DOHH2 (cell line): ENCODE measurements at regions not wholly inside any gene's neighbourhood (a gene's known extent, or its start where the extent isn't known, plus 50 kb on each side); places are given as distances from the start of the nearest gene placed in this dataset.

Experiments used
- H3F3A ChIP-seq: fragments of 200-600 bp; sonication (generic), shearing (Covaris generic); 2 replicates; pipeline ENCODE4 v1.6.0; 2016; ENCODE audit warnings: antibody characterized with exemption, mild to moderate bottlenecking; ENCODE audit not compliant: control insufficient read depth, insufficient read depth
- H3K27ac ChIP-seq: fragments of 200-600 bp; sonication (generic); 2 replicates; pipeline ENCODE4 v1.5.1; 2014; ENCODE audit warnings: low read depth, mild to moderate bottlenecking, low read length, moderate library complexity
- H3K27me3 ChIP-seq: fragments of 200-600 bp; sonication (generic); 2 replicates; pipeline ENCODE4 v1.6.1; 2014; ENCODE audit warnings: mild to moderate bottlenecking, low read length, mixed read lengths; ENCODE audit not compliant: control insufficient read depth
- H3K36me3 ChIP-seq: fragments of 200-600 bp; sonication (generic); 2 replicates; pipeline ENCODE4 v1.6.1; 2014; ENCODE audit warnings: mild to moderate bottlenecking, low read length, moderate library complexity, mixed read lengths; ENCODE audit not compliant: control insufficient read depth
- H3K4me1 ChIP-seq: fragments of 200-600 bp; sonication (generic); 2 replicates; pipeline ENCODE4 v1.6.1; 2014; ENCODE audit warnings: mild to moderate bottlenecking, low read length, mixed read lengths; ENCODE audit not compliant: control insufficient read depth
- H3K4me2 ChIP-seq: fragments of 200-600 bp; sonication (generic); 2 replicates; pipeline ENCODE4 v1.6.0; 2014; ENCODE audit warnings: mild to moderate bottlenecking, low read length, moderate library complexity
- H3K4me3 ChIP-seq: fragments of 200-600 bp; sonication (generic); 2 replicates; pipeline ENCODE4 v1.5.1; 2014; ENCODE audit warnings: mild to moderate bottlenecking, low read length, mixed read lengths
- H3K79me2 ChIP-seq: fragments of 200-600 bp; sonication (generic); 2 replicates; pipeline ENCODE4 v1.6.1; 2014; ENCODE audit warnings: mild to moderate bottlenecking, low read length, mixed read lengths; ENCODE audit not compliant: control insufficient read depth
- H3K9me2 ChIP-seq: fragments of 200-600 bp; sonication (generic); replicated peaks from 2 replicates; pipeline ENCODE4 v1.6.1; 2014; ENCODE audit warnings: mild to moderate bottlenecking, low read length, mixed read lengths; ENCODE audit not compliant: control insufficient read depth
- H3K9me3 ChIP-seq: fragments of 200-600 bp; sonication (generic); 2 replicates; pipeline ENCODE4 v1.6.1; 2014; ENCODE audit warnings: antibody characterized with exemption, low read length, mixed read lengths; ENCODE audit not compliant: control insufficient read depth, insufficient read depth
- H4K20me1 ChIP-seq: fragments of 200-600 bp; sonication (generic); 2 replicates; pipeline ENCODE4 v1.6.0; 2014; ENCODE audit warnings: low read depth, mild to moderate bottlenecking, antibody characterized with exemption, low read length, moderate library complexity; ENCODE audit not compliant: control insufficient read depth, insufficient read depth
- CTCF ChIP-seq: fragments of 200-600 bp; sonication (generic); IDR thresholded peaks from one replicate; pipeline ENCODE4 v1.5.1; 2014; ENCODE audit warnings: antibody characterized with exemption, mild to moderate bottlenecking, low read depth, low read length; ENCODE audit not compliant: poor library complexity, severe bottlenecking
- EZH2phosphoT487 ChIP-seq: fragments of 200-600 bp; sonication (generic); IDR thresholded peaks from 2 replicates; pipeline ENCODE4 v1.6.1; 2017; ENCODE audit warnings: borderline replicate concordance, mild to moderate bottlenecking, antibody characterized with exemption, low read length, moderate library complexity, mixed read lengths

DNA sequence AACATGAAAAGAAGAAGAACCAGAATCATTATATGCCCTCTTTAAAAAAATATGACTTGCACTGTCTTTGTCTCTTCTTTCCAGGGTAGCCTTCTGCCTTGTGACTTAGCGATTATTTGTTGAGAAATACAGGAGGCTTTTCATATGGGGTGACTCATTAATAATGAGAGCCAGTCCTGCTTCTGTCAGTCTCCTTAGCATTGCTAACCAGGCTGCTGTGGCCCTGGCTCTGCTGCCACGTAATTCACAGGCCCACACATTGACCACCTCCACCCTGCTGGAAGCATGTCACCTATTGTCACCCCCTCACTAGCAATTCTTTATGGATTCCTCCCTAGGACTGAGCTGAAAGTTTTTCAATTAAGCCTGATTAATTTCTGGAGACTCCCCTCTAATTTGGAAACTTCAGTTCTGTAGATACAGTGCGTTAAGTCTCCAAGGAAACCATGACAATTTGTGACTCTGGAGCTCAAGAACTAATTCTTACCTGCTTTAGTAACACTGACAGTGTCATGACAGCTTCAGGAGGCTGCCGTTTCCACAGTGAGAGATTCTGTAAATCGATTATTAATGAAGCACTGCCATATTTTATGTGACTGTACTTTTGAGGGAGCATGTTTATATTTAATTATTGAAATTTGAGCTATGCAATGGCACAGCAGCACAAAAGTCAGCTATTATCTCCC is 267.9 kb upstream of the SP8 start:
- Histone ChIP-seq H3K36me3 (no peaks in the 10 kb centered on the region), H3K79me2 (no peaks in the 10 kb centered on the region)

GRCh38 chr7:21059069-21059468 is 272.4 kb upstream of the SP8 start:
- Histone ChIP-seq H3K4me2 (no peak overlapping the region), H3F3A (no peaks in the 10 kb centered on the region), H3K9me2 (no peaks in the 10 kb centered on the region)

More for the DNA sequence above, 267.9 kb upstream of the SP8 start:
- no peak overlapping the region for H3K4me2 ChIP-seq
- no peak overlapping the region for H3K4me3 ChIP-seq
- no peaks in the 10 kb centered on the region for H3K9me2 ChIP-seq
- TF ChIP-seq EZH2phosphoT487, result no peak
- no peak for TF ChIP-seq CTCF
- no peak overlapping the region for H3K27ac ChIP-seq
- H3K9me3 ChIP-seq, result no peaks in the 10 kb centered on the region
- no peaks in the 10 kb centered on the region for H4K20me1 ChIP-seq
- H3K27me3 ChIP-seq, result no peaks in the 10 kb centered on the region
- no peaks in the 10 kb centered on the region for H3F3A ChIP-seq
- no peaks in the 10 kb centered on the region for H3K4me1 ChIP-seq

GRCh38 chr7:21063106-21063505 is 276.4 kb upstream of the SP8 start:
- no peak overlapping the region for H3K4me3 ChIP-seq
- no peak overlapping the region for H3K27ac ChIP-seq
- no peaks in the 10 kb centered on the region for H3K9me3 ChIP-seq
- H3K27me3 ChIP-seq, result no peaks in the 10 kb centered on the region
- H3K36me3 ChIP-seq, result no peaks in the 10 kb centered on the region
- H3F3A ChIP-seq, result no peaks in the 10 kb centered on the region
- no peaks in the 10 kb centered on the region for H4K20me1 ChIP-seq
- H3K79me2 ChIP-seq, result no peaks in the 10 kb centered on the region
- no peak overlapping the region for H3K4me2 ChIP-seq
- TF ChIP-seq EZH2phosphoT487 (no peak), CTCF (no peak)
- no peaks in the 10 kb centered on the region for H3K4me1 ChIP-seq
- H3K9me2 ChIP-seq, result no peaks in the 10 kb centered on the region

More at GRCh38 chr7:21059069-21059468, 272.4 kb upstream of the SP8 start:
- H3K4me3 ChIP-seq, result no peak overlapping the region
- no peaks in the 10 kb centered on the region for H3K27me3 ChIP-seq
- no peaks in the 10 kb centered on the region for H3K36me3 ChIP-seq
- TF ChIP-seq EZH2phosphoT487 (no peak), CTCF (no peak)
- no peaks in the 10 kb centered on the region for H3K79me2 ChIP-seq
- no peaks in the 10 kb centered on the region for H3K4me1 ChIP-seq
- no peak overlapping the region for H3K27ac ChIP-seq
- no peaks in the 10 kb centered on the region for H4K20me1 ChIP-seq
- H3K9me3 ChIP-seq, result no peaks in the 10 kb centered on the region
